CD14-positive monocyte (primary cell): ENCODE measurements at regions not wholly inside any gene's neighbourhood (a gene's known extent, or its start where the extent isn't known, plus 50 kb on each side); places are given as distances from the start of the nearest gene placed in this dataset.

ENCODE experiments used
- DNase-seq, 3 donors: peaks; one replicate each; pipeline ENCODE4 v3.0.0-alpha.2; 2011 to 2022
- H2AFZ ChIP-seq: 2 replicates; pipeline ENCODE4 v1.6.0; 2012; ENCODE audit warnings: mild to moderate bottlenecking, low read depth, low read length, inconsistent platforms; ENCODE audit not compliant: insufficient read depth, poor library complexity, severe bottlenecking
- H3K27ac ChIP-seq, 2 donors: 1 replicate in 1 of 2; 2 replicates in 1 of 2; pipeline ENCODE4 v1.5.1; 2012 to 2013; ENCODE audit warnings: low read length in 2 of 2, control low read depth in 1 of 2, inconsistent platforms in 1 of 2, low read depth in 1 of 2, mild to moderate bottlenecking in 1 of 2
- H3K27me3 ChIP-seq, 2 donors: one replicate each; pipeline versions ENCODE4 v1.6.0 to v1.6.1; 2011 to 2013; ENCODE audit warnings: low read length in 2 of 2; ENCODE audit not compliant: control insufficient read depth in 2 of 2, insufficient read depth in 2 of 2
- H3K36me3 ChIP-seq, 2 donors: replicated peaks in 1 of 2; 1 replicate in 1 of 2; 2 replicates in 1 of 2; pipeline versions ENCODE4 v1.5.1 to v1.6.1; 2012 to 2013; ENCODE audit warnings: low read length in 2 of 2, control low read depth in 1 of 2, inconsistent platforms in 1 of 2, mild to moderate bottlenecking in 1 of 2; ENCODE audit not compliant: insufficient read depth in 2 of 2, control insufficient read depth in 1 of 2
- H3K4me1 ChIP-seq, 2 donors: 1 replicate in 1 of 2; 2 replicates in 1 of 2; pipeline versions ENCODE4 v1.5.1 to v1.6.1; 2012 to 2013; ENCODE audit warnings: low read length in 2 of 2, control low read depth in 1 of 2, inconsistent platforms in 1 of 2, mild to moderate bottlenecking in 1 of 2, moderate library complexity in 1 of 2; ENCODE audit not compliant: insufficient read depth in 2 of 2, control insufficient read depth in 1 of 2
- H3K4me2 ChIP-seq: replicated peaks from 2 replicates; pipeline ENCODE3; 2012; ENCODE audit warnings: low read length, moderate library complexity, mild to moderate bottlenecking; ENCODE audit not compliant: poor library complexity, severe bottlenecking; ENCODE audit errors: extremely low read depth
- H3K4me3 ChIP-seq, 3 experiments: fragments of 200-600 bp in 1 of 3; sonication (generic) in 1 of 3; replicated peaks in 1 of 3; 1 replicate in 2 of 3; 2 replicates in 1 of 3; pipeline ENCODE4 v1.5.1; 2011 to 2013; ENCODE audit warnings: low read length in 3 of 3, mild to moderate bottlenecking in 3 of 3, control low read depth in 2 of 3, low read depth in 2 of 3, inconsistent platforms in 1 of 3, moderate library complexity in 1 of 3
- H3K79me2 ChIP-seq: 2 replicates; pipeline ENCODE4 v1.6.0; 2012; ENCODE audit warnings: mild to moderate bottlenecking, control low read depth, inconsistent platforms, low read length, moderate library complexity; ENCODE audit not compliant: insufficient read depth
- H3K9ac ChIP-seq: 2 replicates; pipeline ENCODE4 v1.6.0; 2017; ENCODE audit warnings: low read length, mild to moderate bottlenecking; ENCODE audit not compliant: insufficient read depth, poor library complexity, severe bottlenecking
- H3K9me3 ChIP-seq, 2 donors: replicated peaks in 1 of 2; 1 replicate in 1 of 2; 2 replicates in 1 of 2; pipeline versions ENCODE4 v1.5.1 to v1.6.1; 2012 to 2013; ENCODE audit warnings: low read length in 2 of 2, control low read depth in 1 of 2; ENCODE audit not compliant: control insufficient read depth in 1 of 2, insufficient read depth in 1 of 2
- H4K20me1 ChIP-seq: 2 replicates; pipeline ENCODE4 v1.6.0; 2012; ENCODE audit warnings: mild to moderate bottlenecking, low read length, control low read depth, moderate library complexity; ENCODE audit not compliant: insufficient read depth
- H3K27ac Mint-ChIP-seq, 7 donors: one replicate each; pipeline ENCODE4 v1.8.0; 2020; ENCODE audit warnings: mild to moderate bottlenecking in 7 of 7, mixed read lengths in 7 of 7, moderate library complexity in 6 of 7, inconsistent platforms in 2 of 7
- H3K27me3 Mint-ChIP-seq, 3 donors: one replicate each; pipeline ENCODE4 v1.8.0; 2021 to 2022; ENCODE audit warnings: low read depth in 3 of 3, mild to moderate bottlenecking in 3 of 3, mixed read lengths in 3 of 3, moderate library complexity in 3 of 3, inconsistent platforms in 1 of 3
- H3K36me3 Mint-ChIP-seq, 2 donors: one replicate each; pipeline ENCODE4 v1.8.0; 2020; ENCODE audit warnings: mixed read lengths in 2 of 2, inconsistent platforms in 1 of 2, mild to moderate bottlenecking in 1 of 2
- H3K4me1 Mint-ChIP-seq: one replicate; pipeline ENCODE4 v1.8.0; 2020; ENCODE audit warnings: mild to moderate bottlenecking, mixed read lengths
- H3K4me3 Mint-ChIP-seq, 2 donors: one replicate each; pipeline ENCODE4 v1.8.0; 2020; ENCODE audit warnings: mild to moderate bottlenecking in 2 of 2, mixed read lengths in 2 of 2, moderate library complexity in 1 of 2
- H3K9me3 Mint-ChIP-seq, 7 donors: one replicate each; pipeline ENCODE4 v1.8.0; 2020 to 2022; ENCODE audit warnings: mixed read lengths in 7 of 7, mild to moderate bottlenecking in 6 of 7, moderate library complexity in 6 of 7, inconsistent platforms in 2 of 7
- WGBS: methylation state at CpG from one replicate; pipeline ENCODE4 v1.1.5; 2013; ENCODE audit warnings: missing lambda C conversion rate; ENCODE audit not compliant: insufficient coverage; 5-methylcytosine and 5-hydroxymethylcytosine counted together
- intact Hi-C, 2 donors: fragments of 100-400 bp; cut with micrococcal nuclease; formaldehyde crosslinking; loops; one replicate each; pipeline versions ENCODE4 v1.15.0 to v1.15.1; 2023
- TF ChIP-seq, protein P1 (sequence below): fragments of 200-600 bp; IDR thresholded peaks from one replicate; pipeline ENCODE4 v1.8.0; 2022; ENCODE audit warnings: antibody characterized with exemption, mild to moderate bottlenecking

DNA sequence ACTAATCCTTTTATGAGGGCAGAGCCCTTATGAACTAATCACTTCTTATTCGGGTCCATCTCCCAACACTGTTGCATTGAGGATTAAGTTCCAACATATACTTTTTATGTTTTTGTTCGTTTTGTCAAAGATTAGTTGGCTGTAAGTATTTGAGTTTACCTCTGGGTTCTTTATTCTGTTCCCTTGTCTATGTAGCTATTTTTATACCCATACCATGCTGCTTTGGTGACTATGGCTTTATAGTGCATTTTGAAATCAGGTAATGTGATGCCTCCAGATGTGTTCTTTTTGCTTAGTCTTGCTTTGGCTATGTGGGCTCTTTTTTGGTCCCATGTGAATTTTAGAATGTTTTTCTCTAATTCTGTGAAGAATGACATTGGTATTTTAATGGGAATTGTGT, 166.4 kb upstream of the KCNMB2 start:
- no peak overlapping the region for H3K27ac ChIP-seq
- H3K9ac ChIP-seq = no peak overlapping the region
- H3K36me3 ChIP-seq = no peaks in the 10 kb centered on the region
- peaks cover 0 to 1% (median 0%) of the 10 kb centered on the region in 3 donors for H3K27me3 Mint-ChIP-seq
- H3K4me1 Mint-ChIP-seq = no peaks in the 10 kb centered on the region
- intact Hi-C loops = no loop called here
- H3K27ac Mint-ChIP-seq = no peak overlapping the region
- H3K9me3 ChIP-seq = no peaks in the 10 kb centered on the region
- TF ChIP-seq, protein P1, sequence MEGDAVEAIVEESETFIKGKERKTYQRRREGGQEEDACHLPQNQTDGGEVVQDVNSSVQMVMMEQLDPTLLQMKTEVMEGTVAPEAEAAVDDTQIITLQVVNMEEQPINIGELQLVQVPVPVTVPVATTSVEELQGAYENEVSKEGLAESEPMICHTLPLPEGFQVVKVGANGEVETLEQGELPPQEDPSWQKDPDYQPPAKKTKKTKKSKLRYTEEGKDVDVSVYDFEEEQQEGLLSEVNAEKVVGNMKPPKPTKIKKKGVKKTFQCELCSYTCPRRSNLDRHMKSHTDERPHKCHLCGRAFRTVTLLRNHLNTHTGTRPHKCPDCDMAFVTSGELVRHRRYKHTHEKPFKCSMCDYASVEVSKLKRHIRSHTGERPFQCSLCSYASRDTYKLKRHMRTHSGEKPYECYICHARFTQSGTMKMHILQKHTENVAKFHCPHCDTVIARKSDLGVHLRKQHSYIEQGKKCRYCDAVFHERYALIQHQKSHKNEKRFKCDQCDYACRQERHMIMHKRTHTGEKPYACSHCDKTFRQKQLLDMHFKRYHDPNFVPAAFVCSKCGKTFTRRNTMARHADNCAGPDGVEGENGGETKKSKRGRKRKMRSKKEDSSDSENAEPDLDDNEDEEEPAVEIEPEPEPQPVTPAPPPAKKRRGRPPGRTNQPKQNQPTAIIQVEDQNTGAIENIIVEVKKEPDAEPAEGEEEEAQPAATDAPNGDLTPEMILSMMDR = no peak
- H3K4me1 ChIP-seq = no peaks in the 10 kb centered on the region
- DNase-seq = no peak
- no peak overlapping the region for H3K4me2 ChIP-seq
- H3K27me3 ChIP-seq = no peaks in the 10 kb centered on the region
- no peak overlapping the region for H3K4me3 Mint-ChIP-seq
- no peak overlapping the region for H2AFZ ChIP-seq
- WGBS = no CpG with 5 or more reads among the region's 2 CpGs
- no peaks in the 10 kb centered on the region for H3K36me3 Mint-ChIP-seq
- H3K79me2 ChIP-seq = no peaks in the 10 kb centered on the region
- no peak overlapping the region for H3K4me3 ChIP-seq
- H3K9me3 Mint-ChIP-seq = peaks cover under 1 to 9% (median 5%) of the 10 kb centered on the region in 7 donors
- no peaks in the 10 kb centered on the region for H4K20me1 ChIP-seq

DNA sequence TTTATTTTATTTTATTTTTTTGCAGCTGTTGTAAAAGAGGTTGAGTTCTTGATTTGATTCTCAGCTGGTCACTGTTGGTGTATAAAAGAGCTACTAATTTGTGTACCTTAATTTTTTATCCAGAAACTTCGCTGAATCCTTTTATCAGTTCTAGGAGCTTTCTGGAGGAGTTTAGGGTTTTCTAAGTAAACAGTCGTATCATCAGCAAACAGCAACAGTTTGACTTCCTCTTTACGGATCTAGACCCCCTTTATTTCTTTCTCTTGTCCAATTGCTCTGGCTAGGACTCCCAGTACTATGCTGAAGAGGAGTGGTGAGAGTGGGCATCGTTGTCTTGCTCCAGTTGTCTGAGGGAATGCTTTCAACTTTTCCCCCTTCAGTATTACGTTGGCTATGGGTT, 165.8 kb upstream of the KCNMB2 start:
- Histone ChIP-seq H3K79me2 (no peaks in the 10 kb centered on the region), H3K27me3 (no peaks in the 10 kb centered on the region), H3K36me3 (no peaks in the 10 kb centered on the region), H3K9me3 (no peaks in the 10 kb centered on the region), H3K9ac (no peak overlapping the region), H3K4me3 (no peak overlapping the region), H3K4me1 (no peaks in the 10 kb centered on the region), H4K20me1 (no peaks in the 10 kb centered on the region), H2AFZ (no peak overlapping the region), H3K4me2 (no peak overlapping the region), H3K27ac (no peak overlapping the region)
- no peaks in the 10 kb centered on the region for H3K4me1 Mint-ChIP-seq
- DNase-seq = no peak
- WGBS = no CpG with 5 or more reads among the region's 5 CpGs
- TF ChIP-seq, protein P1 = no peak
- H3K27me3 Mint-ChIP-seq = peaks cover 0 to 1% (median 0%) of the 10 kb centered on the region in 3 donors
- no peak overlapping the region for H3K4me3 Mint-ChIP-seq
- peaks cover 0 to 9% (median 5%) of the 10 kb centered on the region in 7 donors for H3K9me3 Mint-ChIP-seq
- no peak overlapping the region for H3K27ac Mint-ChIP-seq
- intact Hi-C loops = no loop called here
- H3K36me3 Mint-ChIP-seq = no peaks in the 10 kb centered on the region
